SK-MEL-5 (cell line): ENCODE measurements at regions not wholly inside any gene's neighbourhood (a gene's known extent, or its start where the extent isn't known, plus 50 kb on each side); places are given as distances from the start of the nearest gene placed in this dataset.

ENCODE experiments used
- DNase-seq: peaks from one replicate; pipeline ENCODE4 v3.0.0-alpha.2; 2016; ENCODE audit warnings: low read depth, low spot score
- in situ Hi-C: cut with HindIII; loops from 2 replicates; pipeline ENCODE4 v1.10.0; 2016; ENCODE audit warnings: low sequenced_read_pairs, high pct_unique_total_duplicates, low pct_unique_long_range_greater_than_20kb

DNA sequence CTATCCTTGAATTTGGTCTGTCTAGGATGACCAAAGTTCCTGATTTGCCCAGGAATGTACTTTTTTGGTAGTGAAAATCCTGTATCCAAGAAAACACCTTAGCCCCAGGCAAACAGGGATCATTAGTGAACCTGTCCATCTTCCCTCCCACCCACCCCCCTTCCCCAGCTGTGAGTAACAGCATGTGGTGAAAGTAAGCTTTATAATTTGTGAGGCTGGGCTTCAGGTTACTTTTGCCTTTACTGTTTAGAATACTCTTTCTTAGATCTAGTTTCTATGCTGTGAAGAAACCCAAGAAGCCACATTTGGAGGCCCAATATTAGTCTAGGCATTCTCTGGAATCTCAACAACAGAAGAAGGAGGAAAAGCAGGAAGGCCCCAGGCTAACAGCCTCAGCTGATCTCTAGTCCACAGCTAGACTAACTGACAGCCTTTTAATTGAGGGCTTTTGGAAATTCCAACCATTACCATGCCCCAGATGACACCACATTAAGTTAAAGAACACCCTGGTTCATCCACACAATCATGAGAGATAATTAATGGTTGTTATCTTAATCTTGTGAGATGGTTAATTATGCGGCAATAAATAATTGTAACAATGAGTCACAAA, 703.0 kb upstream of the NUDT12 start:
- in situ Hi-C loops, result no loop called here
- DNase-seq, result peak; percentile 59

- in situ Hi-C loops, result no loop called here
- no peak for DNase-seq
Measured at GRCh38 chr5:104247260-104247659, 684.7 kb upstream of the NUDT12 start.

- DNase-seq, result peak; percentile 0
- in situ Hi-C loops, result no loop called here
Measured at GRCh38 chr5:104241046-104241445, 678.5 kb upstream of the NUDT12 start.

DNA sequence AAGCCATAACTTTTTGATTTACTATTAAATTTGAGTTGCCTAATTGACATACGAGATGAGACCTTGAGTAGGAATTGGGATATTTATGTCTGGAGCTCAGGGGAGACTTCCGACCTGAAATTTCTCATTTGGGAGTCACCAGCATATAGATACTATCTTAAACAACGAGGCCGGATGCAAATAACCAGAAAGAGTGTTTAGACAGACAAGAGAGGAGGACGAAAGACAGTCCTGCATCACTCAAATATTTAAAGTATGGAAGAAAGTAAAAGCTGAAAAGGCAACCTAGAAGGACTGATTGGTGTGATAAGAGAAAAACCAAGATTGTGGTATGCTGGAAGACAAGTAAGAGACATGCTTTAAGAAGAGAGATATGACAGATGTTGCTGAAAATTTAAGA, 675.0 kb upstream of the NUDT12 start:
- in situ Hi-C loops, result no loop called here
- no peak for DNase-seq

DNA sequence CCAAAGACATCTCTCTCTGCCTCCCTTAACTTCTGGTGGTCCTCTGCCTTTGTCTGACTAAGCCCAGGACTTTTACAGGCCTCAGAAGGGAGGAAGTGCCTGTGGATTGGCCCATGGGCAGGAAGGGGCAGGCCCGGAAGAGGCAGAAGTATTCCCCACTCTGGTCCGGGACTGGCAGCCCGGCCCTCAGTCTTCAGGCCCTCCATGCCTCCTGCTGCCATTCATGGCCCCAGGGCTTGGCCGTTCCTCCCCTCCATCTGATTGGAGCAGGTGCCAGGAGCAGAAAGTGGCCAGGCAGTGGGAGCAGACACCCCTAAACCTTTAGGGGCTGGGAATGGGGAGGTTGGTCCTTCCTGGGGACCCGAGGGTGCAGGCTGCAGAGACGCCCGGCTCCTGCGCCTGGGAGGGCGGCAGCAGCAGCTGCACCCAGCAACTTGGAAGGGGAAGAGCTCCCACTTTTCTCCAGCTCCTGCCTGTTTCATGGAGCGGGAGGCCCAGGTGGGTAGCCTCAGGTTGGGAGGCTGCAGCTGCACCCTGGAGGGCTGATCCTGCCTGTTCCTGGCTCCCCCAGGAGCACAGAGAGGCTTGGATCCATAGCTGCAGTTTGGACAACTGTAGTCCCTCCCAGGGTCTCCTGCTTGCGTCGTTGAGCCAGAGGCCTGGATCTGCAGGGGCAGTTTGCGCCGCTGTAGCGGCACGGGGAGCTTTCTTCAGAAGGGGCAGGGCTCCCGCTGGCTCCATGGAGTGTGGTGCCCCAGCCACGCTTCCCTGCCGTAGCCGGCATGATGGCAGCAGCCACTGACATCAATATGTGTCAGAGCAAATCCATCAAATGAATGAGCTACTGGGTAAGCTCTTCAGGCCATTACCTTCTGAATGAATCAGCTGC, 661.5 kb upstream of the NUDT12 start:
- in situ Hi-C loops, result no loop called here
- no peak for DNase-seq

GRCh38 chr5:104218200-104218599, 655.6 kb upstream of the NUDT12 start:
- in situ Hi-C loops, result no loop called here
- DNase-seq, result no peak

GRCh38 chr5:104213216-104213615, 650.6 kb upstream of the NUDT12 start:
- DNase-seq, result no peak
- in situ Hi-C loops, result no loop called here

DNA sequence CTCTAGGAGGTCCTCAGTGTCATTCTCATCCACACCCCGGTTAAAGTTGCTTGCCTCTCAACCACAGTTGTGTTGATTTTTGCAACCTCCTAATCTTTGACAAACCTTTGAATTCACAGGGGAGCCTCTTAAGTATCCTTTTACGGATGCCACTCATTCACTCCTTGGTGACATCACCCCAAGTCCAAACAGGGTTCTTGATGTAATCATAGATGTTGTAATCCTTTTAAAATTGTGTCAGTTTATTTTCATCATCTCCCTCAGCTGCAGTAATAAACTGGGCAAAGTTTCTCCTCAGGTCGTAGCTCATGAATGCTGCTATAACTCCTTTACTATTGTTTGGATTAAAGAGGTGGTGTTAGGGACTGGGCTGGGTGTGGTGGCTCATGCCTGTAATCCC, 637.2 kb upstream of the NUDT12 start:
- in situ Hi-C loops, result no loop called here
- no peak for DNase-seq

GRCh38 chr5:104198156-104198555, 635.6 kb upstream of the NUDT12 start:
- DNase-seq, result no peak

DNA sequence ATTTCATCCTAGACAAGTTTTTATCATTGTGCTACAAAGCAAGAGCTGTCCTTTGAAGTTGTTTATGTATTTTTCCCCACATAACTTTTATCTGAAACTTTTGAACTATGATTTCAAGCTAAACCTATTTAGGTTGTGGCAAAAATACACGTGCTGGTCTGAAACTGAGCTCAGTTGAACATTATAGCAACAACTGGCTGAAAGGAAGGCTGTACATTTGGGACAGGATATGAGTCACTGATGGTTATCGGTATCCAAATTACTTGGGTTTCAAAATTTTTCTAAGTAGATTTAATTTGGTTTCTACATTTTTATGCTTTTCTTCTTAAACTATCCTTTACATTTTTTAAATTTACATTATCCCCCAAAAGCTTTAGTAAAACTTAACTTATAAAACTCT, 627.3 kb upstream of the NUDT12 start:
- in situ Hi-C loops, result no loop called here
- DNase-seq, result no peak

More at GRCh38 chr5:104198156-104198555, 635.6 kb upstream of the NUDT12 start:
- in situ Hi-C loops, result no loop called here

GRCh38 chr5:104189031-104189430, 626.4 kb upstream of the NUDT12 start:
- in situ Hi-C loops, result no loop called here
- DNase-seq, result no peak

DNA sequence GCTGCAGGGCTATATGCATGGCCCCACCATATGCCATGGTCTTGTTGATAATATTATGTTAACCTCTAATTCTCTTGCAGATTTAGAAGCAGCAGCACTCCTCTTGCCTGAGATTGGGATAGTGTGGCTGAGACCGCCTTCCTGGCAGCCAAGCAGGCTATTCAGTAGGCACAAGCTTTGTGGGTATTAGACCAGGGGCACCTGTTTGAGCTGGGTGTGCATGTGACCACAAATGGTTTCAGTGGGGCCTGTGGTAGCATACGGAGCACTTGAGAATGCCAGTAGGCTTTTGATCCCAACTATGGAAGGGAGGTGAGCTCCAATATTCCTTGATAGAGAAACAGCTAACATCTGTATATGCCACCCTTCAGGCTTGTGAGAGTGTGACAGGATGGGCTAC, 625.1 kb upstream of the NUDT12 start:
- in situ Hi-C loops, result no loop called here

DNA sequence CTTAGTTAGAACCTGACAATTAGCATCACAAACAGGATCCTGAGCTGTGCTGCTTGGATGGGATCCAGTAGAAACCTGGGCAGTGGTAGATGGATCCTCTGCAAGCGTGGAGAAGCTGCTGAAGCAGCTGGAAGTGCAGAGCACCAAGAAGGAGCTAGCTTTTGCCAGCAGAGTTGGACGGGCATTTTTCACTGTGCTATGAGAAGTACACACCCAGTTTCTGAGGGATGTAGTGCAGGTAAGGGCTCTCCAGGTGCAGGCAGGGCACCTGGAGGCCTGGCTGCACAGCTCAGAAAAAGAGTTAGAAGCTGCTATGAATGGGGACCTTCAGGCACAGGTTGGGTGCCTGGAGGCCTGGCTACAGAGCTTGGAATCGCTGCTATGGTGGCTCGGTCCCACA, 623.9 kb upstream of the NUDT12 start:
- in situ Hi-C loops, result no loop called here
- DNase-seq, result no peak

More for the DNA sequence above, 625.1 kb upstream of the NUDT12 start:
- no peak for DNase-seq

DNA sequence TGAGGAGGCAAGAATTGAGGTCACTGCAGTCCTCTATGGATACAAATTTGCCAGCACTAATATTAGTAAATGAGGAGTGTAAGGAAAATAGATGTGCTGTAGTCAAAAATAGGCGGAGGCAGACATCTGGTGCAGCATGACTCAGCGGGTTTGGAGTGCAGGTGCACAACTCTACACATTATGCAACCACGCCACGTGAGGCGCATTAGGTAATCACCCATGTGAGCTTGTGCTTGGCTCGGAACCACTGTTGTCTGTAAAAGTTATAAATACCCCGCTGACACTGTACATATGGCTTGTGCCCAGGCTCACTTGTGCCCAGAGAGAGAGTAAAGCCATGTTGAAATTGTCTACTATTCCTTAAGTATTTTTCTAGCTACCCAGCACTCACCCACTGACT, 623.5 kb upstream of the NUDT12 start:
- in situ Hi-C loops, result no loop called here
- DNase-seq, result no peak

GRCh38 chr5:104184264-104184663, 621.7 kb upstream of the NUDT12 start:
- in situ Hi-C loops, result no loop called here
- no peak for DNase-seq

GRCh38 chr5:104178829-104179456, 616.4 kb upstream of the NUDT12 start:
- in situ Hi-C loops, result no loop called here
- peak; percentile 88 for DNase-seq

DNA sequence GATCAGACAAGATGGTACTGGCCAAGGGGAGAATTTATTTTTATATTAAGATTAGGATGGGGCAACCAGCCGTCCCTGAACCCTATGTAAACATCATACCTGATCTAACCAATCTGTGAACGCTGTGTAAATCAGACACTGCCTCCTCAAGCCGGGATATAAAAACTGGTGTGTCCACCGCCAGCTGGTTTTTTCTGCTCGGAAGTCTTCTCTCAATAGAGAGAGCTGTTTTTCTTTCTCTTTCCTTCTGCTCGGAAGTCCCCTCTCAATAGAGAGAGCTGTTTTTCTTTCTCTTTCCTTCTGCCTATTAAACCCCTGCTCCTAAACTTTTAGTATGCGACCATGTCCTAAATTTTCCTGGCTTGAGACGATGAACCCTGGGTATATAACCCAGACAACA, 615.5 kb upstream of the NUDT12 start:
- no peak for DNase-seq
- in situ Hi-C loops, result no loop called here

GRCh38 chr5:104177651-104178050, 615.1 kb upstream of the NUDT12 start:
- DNase-seq, result no peak
- in situ Hi-C loops, result no loop called here

DNA sequence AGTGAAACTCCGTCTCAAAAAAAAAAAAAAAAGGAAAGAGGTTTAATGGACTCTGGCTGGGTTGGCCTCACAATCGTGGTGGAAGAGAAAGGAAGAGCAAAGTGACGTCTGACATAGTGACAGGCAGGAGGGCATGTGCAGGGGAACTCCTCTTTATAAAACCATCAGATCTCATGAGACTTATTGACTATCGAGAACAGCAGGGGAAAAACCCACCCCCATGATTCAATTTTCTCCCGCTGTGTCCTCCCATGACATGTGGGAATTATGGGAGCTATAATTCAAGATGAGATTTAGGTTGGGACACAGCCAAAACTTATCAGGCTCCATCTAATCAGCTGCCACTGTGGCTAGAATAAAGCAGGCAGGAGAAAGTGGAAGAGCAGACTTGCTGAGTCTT, 610.4 kb upstream of the NUDT12 start:
- no peak for DNase-seq

More for the DNA sequence above, 610.4 kb upstream of the NUDT12 start:
- in situ Hi-C loops, result no loop called here
